ENCODE measurements at regions not wholly inside any gene's neighbourhood (a gene's known extent, or its start where the extent isn't known, plus 50 kb on each side); places are given as distances from the start of the nearest gene placed in this dataset.

DNA sequence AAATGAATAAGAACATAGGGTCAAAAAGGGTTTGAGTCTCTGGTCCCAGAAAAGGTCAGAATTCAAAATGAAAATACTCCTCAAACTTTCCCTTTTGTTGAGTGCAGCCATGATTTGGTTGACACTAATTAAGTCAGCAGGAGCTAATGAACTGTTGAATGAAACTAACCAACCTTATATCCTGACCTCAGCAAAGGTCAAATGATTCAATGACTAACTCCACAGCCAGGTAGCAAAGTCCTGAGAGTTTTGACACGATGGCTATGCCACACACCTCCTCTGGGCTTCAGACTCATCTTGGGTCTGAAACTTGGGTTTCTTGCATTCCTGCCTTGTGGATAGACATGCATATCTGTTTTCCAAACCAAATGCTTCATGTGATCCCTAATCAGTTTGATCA is 172.3 kb downstream of the INO80D start:
- no peak for DNase-seq
- H3K4me3 Mint-ChIP-seq, result no peak overlapping the region
- CTCF ChIA-PET, result no interaction called here
- H3K36me3 Mint-ChIP-seq (ENCODE audit: low read depth), result no peaks in the 10 kb centered on the region
- H3K27me3 Mint-ChIP-seq (ENCODE audit: low read depth), result peaks cover 7% of the 10 kb centered on the region
- intact Hi-C loops (cut with micrococcal nuclease), result no loop called here
- H3K27ac Mint-ChIP-seq, result no peak overlapping the region
- H3K4me1 Mint-ChIP-seq (ENCODE audit: low read depth), result no peaks in the 10 kb centered on the region
- H3K9me3 Mint-ChIP-seq, result peaks cover 2% of the 10 kb centered on the region

DNA sequence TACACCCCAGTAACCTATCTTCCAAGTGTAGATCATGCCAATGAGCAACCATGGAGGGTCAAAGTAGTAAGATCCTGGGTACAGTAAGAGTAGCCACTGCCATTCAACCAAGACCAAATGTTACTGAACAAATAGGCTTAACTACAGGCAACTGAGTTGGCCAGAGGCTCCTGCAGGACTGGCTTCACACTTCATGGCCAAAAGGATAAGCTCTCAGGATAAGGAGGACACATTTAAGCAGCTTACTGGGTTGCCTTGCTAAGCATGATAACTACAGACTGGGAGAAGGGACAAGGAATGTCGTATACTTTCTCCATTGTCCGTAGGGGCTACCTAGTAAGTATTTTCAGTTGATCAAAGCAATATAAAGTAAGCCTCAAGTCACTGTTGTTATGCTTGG is 174.7 kb downstream of the INO80D start:
- intact Hi-C loops (cut with micrococcal nuclease), result no loop called here

DNA sequence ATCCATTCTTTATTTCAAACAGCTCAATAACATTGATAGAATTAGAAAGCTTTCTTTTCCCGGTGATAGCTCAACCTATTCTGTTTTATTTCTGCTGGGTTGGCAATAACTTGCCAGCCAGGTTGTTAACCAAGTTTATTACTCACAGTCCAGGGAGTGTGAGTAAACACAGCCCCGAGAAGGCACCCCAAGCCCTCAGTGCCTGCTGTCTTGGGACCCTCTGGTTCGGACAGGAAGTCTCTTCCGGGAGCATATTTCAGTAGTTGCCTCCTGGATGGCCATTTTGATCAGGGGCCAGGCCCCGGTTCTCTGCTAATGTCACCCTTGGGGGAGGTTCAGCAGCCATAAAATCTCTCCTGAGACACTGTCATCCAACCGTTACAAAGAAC is 176.8 kb downstream of the INO80D start:
- Mint-ChIP-seq H3K9me3 (no peaks in the 10 kb centered on the region), H3K36me3 (ENCODE audit: low read depth) (no peaks in the 10 kb centered on the region), H3K4me1 (ENCODE audit: low read depth) (no peaks in the 10 kb centered on the region), H3K27me3 (ENCODE audit: low read depth) (peaks cover 15% of the 10 kb centered on the region), H3K4me3 (no peak overlapping the region), H3K27ac (no peak overlapping the region)
- intact Hi-C loops (cut with micrococcal nuclease), result no loop called here
- DNase-seq, result no peak
- CTCF ChIA-PET, result no interaction called here

More for the DNA sequence above, 174.7 kb downstream of the INO80D start:
- Mint-ChIP-seq H3K36me3 (ENCODE audit: low read depth) (no peaks in the 10 kb centered on the region), H3K4me3 (no peak overlapping the region), H3K4me1 (ENCODE audit: low read depth) (no peaks in the 10 kb centered on the region), H3K9me3 (no peaks in the 10 kb centered on the region), H3K27ac (no peak overlapping the region), H3K27me3 (ENCODE audit: low read depth) (peaks cover 7% of the 10 kb centered on the region)
- DNase-seq, result no peak
- CTCF ChIA-PET, result interaction anchor here (0.6 to 1.3 kb wide), 2 partner anchors 14 to 1620 kb away, joined by 3 to 4 read pairs; no protein-coding TSS in a partner anchor

DNA sequence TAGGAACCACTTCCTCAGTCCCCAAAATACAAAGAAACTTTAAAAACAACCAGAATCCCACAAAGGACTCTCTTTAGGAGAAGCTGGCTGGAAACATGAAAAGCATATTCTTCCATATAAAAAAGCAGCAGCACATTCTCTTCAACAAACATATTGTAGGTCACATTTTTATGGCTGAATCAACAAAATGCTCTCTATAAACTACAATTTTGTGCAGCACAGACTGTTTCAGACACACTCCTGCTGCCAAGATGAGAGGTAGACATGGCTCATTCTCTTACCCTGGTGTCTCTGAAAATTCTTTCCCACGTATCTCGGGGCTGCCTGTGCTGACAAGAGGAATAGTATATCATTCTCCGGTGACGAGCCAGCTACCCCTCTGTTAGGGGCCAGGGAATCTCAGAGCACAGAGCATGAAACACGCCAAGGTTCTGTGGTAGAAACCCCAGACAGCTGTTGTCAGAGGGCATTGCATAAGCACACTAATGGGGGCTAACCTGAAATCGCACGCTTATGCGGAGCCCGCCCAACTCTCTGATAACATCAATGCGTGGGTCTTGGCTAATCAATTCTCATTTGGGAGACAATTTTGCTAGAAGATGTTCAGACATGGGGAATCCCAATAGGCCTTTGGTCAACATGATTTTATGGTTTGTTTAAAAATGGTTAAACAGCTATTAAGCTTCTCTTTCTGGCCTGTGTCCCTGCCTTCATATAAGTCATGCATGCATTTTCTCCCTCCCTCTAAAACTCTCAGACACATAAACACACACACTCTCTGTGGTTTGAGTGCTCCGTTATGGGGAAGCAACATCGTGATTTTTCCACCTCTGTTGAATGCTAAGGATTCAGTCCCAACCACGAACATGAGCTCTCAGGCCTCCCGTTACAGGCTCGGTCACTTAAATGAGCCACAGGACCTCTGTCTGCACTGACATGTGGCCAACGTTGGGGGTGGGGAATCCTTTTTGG is 177.5 kb downstream of the INO80D start:
- H3K27me3 Mint-ChIP-seq (ENCODE audit: low read depth), result peaks cover 18% of the 10 kb centered on the region
- no peaks in the 10 kb centered on the region for H3K36me3 Mint-ChIP-seq (ENCODE audit: low read depth)
- no peaks in the 10 kb centered on the region for H3K4me1 Mint-ChIP-seq (ENCODE audit: low read depth)
- DNase-seq, result no peak
- no peak overlapping the region for H3K4me3 Mint-ChIP-seq
- intact Hi-C loops (cut with micrococcal nuclease), result no loop called here
- H3K9me3 Mint-ChIP-seq, result no peaks in the 10 kb centered on the region
- CTCF ChIA-PET, result no interaction called here
- H3K27ac Mint-ChIP-seq, result no peak overlapping the region

DNA sequence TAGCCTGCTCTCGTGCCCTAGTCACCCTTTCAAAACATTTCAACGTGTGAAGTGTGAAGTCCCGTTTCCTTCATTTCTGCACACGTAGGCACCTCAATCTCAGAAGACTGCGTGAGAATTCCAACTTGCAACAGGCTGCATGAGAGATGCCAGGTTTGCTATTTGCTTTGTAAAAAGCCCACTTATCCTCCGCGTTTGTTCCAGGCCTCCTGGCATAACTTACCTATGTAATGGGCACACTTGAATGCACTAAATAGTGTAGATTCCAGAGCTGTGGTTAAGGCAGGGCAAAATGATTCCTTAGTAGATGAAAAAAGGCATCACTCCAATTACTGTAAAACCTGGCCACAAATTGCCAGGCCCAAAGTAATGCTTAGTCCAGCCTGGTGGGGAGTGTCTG is 179.6 kb downstream of the INO80D start:
- intact Hi-C loops (cut with micrococcal nuclease), result no loop called here
- peaks cover 17% of the 10 kb centered on the region for H3K27me3 Mint-ChIP-seq (ENCODE audit: low read depth)
- CTCF ChIA-PET, result interaction anchor here (1.1 kb wide), 1 partner anchor 20 kb away, joined by 5 read pairs; no protein-coding TSS in a partner anchor
- no peak overlapping the region for H3K4me3 Mint-ChIP-seq
- no peak for DNase-seq
- no peaks in the 10 kb centered on the region for H3K4me1 Mint-ChIP-seq (ENCODE audit: low read depth)
- H3K27ac Mint-ChIP-seq, result no peak overlapping the region
- no peaks in the 10 kb centered on the region for H3K9me3 Mint-ChIP-seq
- no peaks in the 10 kb centered on the region for H3K36me3 Mint-ChIP-seq (ENCODE audit: low read depth)

DNA sequence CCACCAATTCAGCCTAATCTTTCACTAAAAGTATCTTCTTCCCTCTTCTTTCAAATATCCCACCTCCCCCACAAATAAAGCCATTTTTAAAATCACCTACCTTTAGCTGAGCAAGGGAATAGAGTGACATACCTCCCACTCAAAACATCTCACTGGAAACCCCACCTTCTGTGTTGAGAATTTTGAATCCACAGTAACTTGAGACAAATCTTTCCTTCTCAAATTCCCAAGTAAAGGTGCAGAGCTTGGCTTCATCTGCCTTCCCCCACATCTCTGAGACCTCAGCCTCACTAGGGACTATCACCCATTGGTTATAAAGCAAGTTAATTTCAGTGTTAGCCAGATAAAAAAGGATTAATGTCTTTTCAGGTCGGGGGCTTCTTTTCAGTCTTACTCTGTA is 180.4 kb downstream of the INO80D start:
- no peak for DNase-seq
- Mint-ChIP-seq H3K27me3 (ENCODE audit: low read depth) (peaks cover 17% of the 10 kb centered on the region), H3K36me3 (ENCODE audit: low read depth) (no peaks in the 10 kb centered on the region), H3K4me1 (ENCODE audit: low read depth) (no peaks in the 10 kb centered on the region), H3K4me3 (no peak overlapping the region), H3K27ac (no peak overlapping the region), H3K9me3 (no peaks in the 10 kb centered on the region)
- CTCF ChIA-PET, result interaction anchor here (0.8 to 2.0 kb wide), 4 partner anchors 20 to 42 kb away, joined by 3 to 8 read pairs (median 4); no protein-coding TSS in a partner anchor
- intact Hi-C loops (cut with micrococcal nuclease), result no loop called here

DNA sequence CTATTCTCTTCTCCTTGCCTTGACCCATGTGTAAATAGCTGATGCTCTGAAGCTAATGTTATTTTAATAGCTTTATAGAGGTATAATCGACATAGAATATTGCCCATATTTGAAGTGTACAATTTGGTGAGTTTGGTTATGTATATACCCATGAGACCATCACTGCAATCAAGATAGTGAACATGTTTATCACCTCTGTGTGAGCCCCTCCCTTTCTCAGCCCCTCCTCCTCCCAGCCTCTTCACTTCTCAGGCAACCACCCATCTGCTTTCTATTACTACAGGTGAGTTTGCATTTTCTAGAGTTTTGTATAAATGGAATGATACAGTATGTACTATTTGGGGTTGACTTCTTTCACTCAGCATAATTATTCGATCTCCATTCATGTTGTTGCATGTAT is 181.1 kb downstream of the INO80D start:
- intact Hi-C loops (cut with micrococcal nuclease), result no loop called here
- Mint-ChIP-seq H3K27ac (no peak overlapping the region), H3K9me3 (no peaks in the 10 kb centered on the region), H3K4me3 (no peak overlapping the region), H3K27me3 (ENCODE audit: low read depth) (peaks cover 15% of the 10 kb centered on the region), H3K4me1 (ENCODE audit: low read depth) (no peaks in the 10 kb centered on the region), H3K36me3 (ENCODE audit: low read depth) (no peaks in the 10 kb centered on the region)
- no peak for DNase-seq
- CTCF ChIA-PET, result interaction anchor here (0.8 to 2.0 kb wide), 4 partner anchors 20 to 43 kb away, joined by 3 to 8 read pairs (median 6); no protein-coding TSS in a partner anchor

DNA sequence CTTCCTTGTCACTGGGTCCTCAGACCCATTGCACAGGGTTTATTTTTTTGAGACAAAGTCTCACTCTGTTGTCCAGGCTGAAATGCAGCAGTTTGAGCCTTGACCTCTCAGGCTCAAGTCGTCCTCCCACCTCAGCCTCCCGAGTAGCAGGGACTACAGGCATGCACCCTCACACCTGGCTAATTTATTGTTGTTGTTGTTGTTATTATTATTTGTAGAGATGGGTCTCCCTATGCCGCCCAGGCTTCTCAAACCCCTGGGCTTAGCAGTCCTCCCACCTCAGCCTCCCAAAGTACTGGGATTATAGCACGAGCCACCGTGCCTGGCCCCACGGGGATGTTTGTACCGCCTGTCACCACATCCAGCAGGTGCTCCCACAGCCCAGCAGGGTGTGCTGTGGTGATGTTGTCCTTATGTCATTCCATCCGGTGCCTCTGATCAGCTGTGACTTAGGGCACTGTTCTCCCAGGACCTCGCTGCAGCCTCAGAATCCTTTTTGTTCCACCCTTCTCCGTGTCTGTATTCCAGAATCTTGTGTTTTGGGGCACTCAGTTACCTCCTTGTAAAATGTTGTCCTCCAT is 182.3 kb downstream of the INO80D start:
- Mint-ChIP-seq H3K9me3 (peaks cover 6% of the 10 kb centered on the region), H3K27me3 (ENCODE audit: low read depth) (peaks cover 15% of the 10 kb centered on the region), H3K27ac (no peak overlapping the region), H3K4me3 (no peak overlapping the region), H3K4me1 (ENCODE audit: low read depth) (no peaks in the 10 kb centered on the region), H3K36me3 (ENCODE audit: low read depth) (no peaks in the 10 kb centered on the region)
- DNase-seq, result peak; percentile 18
- CTCF ChIA-PET, result interaction anchor here (1.5 to 2.0 kb wide), 2 partner anchors 23 to 44 kb away, joined by 8 read pairs; no protein-coding TSS in a partner anchor
- intact Hi-C loops (cut with micrococcal nuclease), result no loop called here

DNA sequence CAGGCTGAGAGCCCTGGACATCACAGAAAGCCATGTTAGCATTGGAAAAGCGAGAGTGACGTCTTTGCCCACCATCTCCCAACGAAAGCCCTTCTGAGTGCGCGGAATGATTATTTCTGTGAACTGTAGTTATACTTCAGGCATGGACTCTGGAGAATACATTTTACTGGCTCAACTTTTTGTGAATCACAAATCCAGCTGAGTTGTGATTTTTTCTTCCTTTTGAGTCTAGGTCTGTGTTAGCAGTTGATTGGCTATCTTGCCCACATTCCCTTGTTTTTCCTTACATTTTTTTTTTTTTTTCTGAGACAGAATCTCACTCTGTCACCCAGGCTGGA is 183.1 kb downstream of the INO80D start:
- no peak for DNase-seq
- Mint-ChIP-seq H3K27me3 (ENCODE audit: low read depth) (peaks cover 15% of the 10 kb centered on the region), H3K36me3 (ENCODE audit: low read depth) (no peaks in the 10 kb centered on the region), H3K9me3 (peaks cover 6% of the 10 kb centered on the region), H3K27ac (no peak overlapping the region), H3K4me1 (ENCODE audit: low read depth) (no peaks in the 10 kb centered on the region), H3K4me3 (no peak overlapping the region)
- CTCF ChIA-PET, result interaction anchor here (0.6 kb wide), 1 partner anchor 977 kb away, joined by 3 read pairs; no protein-coding TSS in a partner anchor
- intact Hi-C loops (cut with micrococcal nuclease), result no loop called here

DNA sequence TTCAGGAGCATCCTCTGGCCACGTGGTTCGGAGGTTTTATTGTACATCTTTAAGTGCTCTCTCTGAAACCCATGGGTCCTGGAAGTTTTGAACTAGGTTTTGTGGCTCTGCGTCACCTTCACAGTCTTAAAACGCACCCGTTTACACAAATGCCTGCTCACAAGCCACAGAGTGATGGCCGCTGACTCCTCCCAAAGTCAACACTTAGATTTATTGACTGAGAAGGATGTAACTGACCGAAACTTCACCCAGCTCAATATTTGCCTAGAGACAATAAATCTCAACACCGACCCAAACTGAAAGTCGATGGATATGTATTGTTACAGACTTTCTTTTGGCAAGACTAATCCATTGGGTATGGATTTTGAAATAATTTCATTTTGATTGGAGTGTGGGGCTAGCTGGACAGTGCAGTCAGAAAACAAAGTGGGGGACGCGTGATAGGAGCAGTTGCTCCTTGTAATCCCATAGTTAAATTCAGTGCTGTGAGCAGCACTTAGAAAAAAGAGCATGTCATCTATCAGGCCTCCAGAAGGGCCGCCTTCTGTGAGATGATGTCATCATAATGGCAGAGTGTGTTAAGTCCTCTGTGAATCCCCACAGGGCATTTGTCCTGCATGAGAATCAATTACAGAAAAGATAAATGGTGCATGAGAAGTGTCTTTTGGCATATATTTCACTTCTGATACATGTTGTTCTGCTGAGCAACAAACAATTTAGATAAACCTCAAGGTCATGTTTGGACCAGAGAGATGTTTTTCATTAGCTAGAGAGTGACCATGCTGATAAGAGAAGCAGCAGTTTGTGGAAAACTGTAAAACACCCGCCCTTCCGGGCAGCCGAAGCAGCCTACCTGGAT is 183.7 kb downstream of the INO80D start:
- intact Hi-C loops (cut with micrococcal nuclease), result no loop called here

DNA sequence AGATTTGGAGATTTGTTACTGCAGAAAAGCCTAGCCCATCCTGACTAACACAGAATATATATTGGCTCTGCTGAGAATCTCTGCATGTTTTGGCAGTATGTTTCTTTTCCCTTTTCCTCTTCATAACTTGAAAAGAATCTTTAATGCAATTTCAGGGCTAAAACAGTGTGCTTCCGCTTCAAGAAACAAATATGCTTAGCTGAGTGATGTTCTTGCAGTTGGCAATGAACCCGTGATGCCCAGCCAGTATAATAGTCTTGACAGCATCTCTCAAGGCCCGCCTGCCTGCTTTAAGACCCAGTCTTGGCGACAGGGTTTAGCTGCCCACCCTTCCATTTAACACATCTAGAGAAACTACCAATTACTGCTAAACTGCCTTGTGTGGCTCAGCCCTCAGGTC is 184.5 kb downstream of the INO80D start:
- H3K27ac Mint-ChIP-seq, result no peak overlapping the region
- intact Hi-C loops (cut with micrococcal nuclease), result no loop called here
- H3K36me3 Mint-ChIP-seq (ENCODE audit: low read depth), result no peaks in the 10 kb centered on the region
- H3K4me3 Mint-ChIP-seq, result no peak overlapping the region
- no peaks in the 10 kb centered on the region for H3K4me1 Mint-ChIP-seq (ENCODE audit: low read depth)
- peaks cover 6% of the 10 kb centered on the region for H3K9me3 Mint-ChIP-seq
- CTCF ChIA-PET, result no interaction called here
- H3K27me3 Mint-ChIP-seq (ENCODE audit: low read depth), result peaks cover 15% of the 10 kb centered on the region
- DNase-seq, result no peak

More for the DNA sequence above, 183.7 kb downstream of the INO80D start:
- no peak overlapping the region for H3K4me3 Mint-ChIP-seq
- no peak for DNase-seq
- peaks cover 15% of the 10 kb centered on the region for H3K27me3 Mint-ChIP-seq (ENCODE audit: low read depth)
- peaks cover 6% of the 10 kb centered on the region for H3K9me3 Mint-ChIP-seq
- H3K4me1 Mint-ChIP-seq (ENCODE audit: low read depth), result no peaks in the 10 kb centered on the region
- no peaks in the 10 kb centered on the region for H3K36me3 Mint-ChIP-seq (ENCODE audit: low read depth)
- CTCF ChIA-PET, result interaction anchor here (0.6 kb wide), 1 partner anchor 978 kb away, joined by 3 read pairs; no protein-coding TSS in a partner anchor
- no peak overlapping the region for H3K27ac Mint-ChIP-seq

DNA sequence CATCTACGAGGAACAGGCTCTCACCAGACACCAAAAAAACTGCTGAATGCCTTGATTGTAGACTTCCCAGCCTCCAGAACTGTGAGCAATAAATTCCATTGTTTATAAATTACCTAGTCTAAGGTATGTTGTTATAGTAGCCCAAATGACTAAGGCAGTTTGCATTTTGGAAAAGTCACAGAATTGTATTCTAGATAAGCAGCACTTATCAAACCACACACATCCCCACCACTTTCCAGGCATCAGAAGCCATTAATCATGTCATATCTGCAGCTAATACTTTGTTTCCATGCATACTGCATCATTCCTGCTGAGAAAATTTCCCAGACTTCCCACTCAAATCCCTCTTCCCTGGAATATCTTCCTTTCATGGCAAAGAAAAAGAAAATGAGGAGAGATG is 187.2 kb downstream of the INO80D start:
- intact Hi-C loops (cut with micrococcal nuclease), result no loop called here
- Mint-ChIP-seq H3K36me3 (ENCODE audit: low read depth) (no peaks in the 10 kb centered on the region), H3K9me3 (peaks cover 9% of the 10 kb centered on the region), H3K4me1 (ENCODE audit: low read depth) (no peaks in the 10 kb centered on the region), H3K27ac (no peak overlapping the region), H3K27me3 (ENCODE audit: low read depth) (peaks cover 8% of the 10 kb centered on the region), H3K4me3 (no peak overlapping the region)
- CTCF ChIA-PET, result no interaction called here
- DNase-seq, result no peak
